IMR-90 (cell line): ENCODE measurements at regions not wholly inside any gene's neighbourhood (a gene's known extent, or its start where the extent isn't known, plus 50 kb on each side); places are given as distances from the start of the nearest gene placed in this dataset.

Experiments used
- ATAC-seq: fragments of 200-7000 bp; cut with Tn5 transposase; 2 replicates; pipeline ENCODE4 v1.9.1; 2020; ENCODE audit warnings: low read depth, mild to moderate bottlenecking, moderate library complexity
- BruUV-seq: library from RNA; stranded (reverse); fragments of 400-500 nt; replicated peaks from 2 replicates; lab custom pipeline; 2021; lab: Mats Ljungman, UMichigan
- CTCF ChIA-PET: fragments of 300-600 bp; formaldehyde crosslinking; extraction: SDS; loops from one replicate; lab custom pipeline; 2021; ENCODE audit warnings: antibody characterized with exemption; lab: Yijun Ruan, JAX
- POLR2A ChIA-PET: fragments of 300-600 bp; sonication (Branson Sonifier 250); formaldehyde crosslinking; loops from one replicate; lab custom pipeline; 2022; ENCODE audit warnings: antibody characterized with exemption; ENCODE audit not compliant: unreplicated experiment; lab: Charles Lee
- DNase-seq: peaks from one replicate; pipeline ENCODE4 v3.0.0; 2013
- H2AFZ ChIP-seq: replicated peaks from 2 replicates; pipeline ENCODE3; 2013; ENCODE audit warnings: low read length, mild to moderate bottlenecking; ENCODE audit not compliant: poor library complexity
- H2AK5ac ChIP-seq: 2 replicates; pipeline ENCODE4 v1.6.1; 2013; ENCODE audit warnings: low read depth, low read length, inconsistent platforms
- H2AK9ac ChIP-seq: replicated peaks from 2 replicates; pipeline ENCODE3; 2013; ENCODE audit warnings: mild to moderate bottlenecking, low read depth, low read length, moderate library complexity; ENCODE audit not compliant: poor library complexity
- H2BK120ac ChIP-seq: 2 replicates; pipeline ENCODE4 v1.6.1; 2013; ENCODE audit warnings: low read depth, low read length, inconsistent platforms
- H2BK15ac ChIP-seq: 3 replicates; pipeline ENCODE4 v1.6.1; 2013; ENCODE audit warnings: low read depth, low read length, inconsistent platforms
- H2BK20ac ChIP-seq: 2 replicates; pipeline ENCODE4 v1.6.1; 2013; ENCODE audit warnings: low read depth, mild to moderate bottlenecking, inconsistent platforms, low read length, moderate library complexity
- H2BK5ac ChIP-seq: 2 replicates; pipeline ENCODE4 v1.6.1; 2013; ENCODE audit warnings: mild to moderate bottlenecking, low read depth, low read length, inconsistent platforms; ENCODE audit not compliant: poor library complexity, severe bottlenecking
- H3K14ac ChIP-seq: replicated peaks from 2 replicates; pipeline ENCODE4 v1.6.1; 2013; ENCODE audit warnings: low read depth, low read length, inconsistent platforms
- H3K18ac ChIP-seq: 2 replicates; pipeline ENCODE4 v1.6.1; 2013; ENCODE audit warnings: low read depth, low read length, control low read depth
- H3K23ac ChIP-seq: 2 replicates; pipeline ENCODE4 v1.6.1; 2013; ENCODE audit warnings: low read depth, low read length, inconsistent platforms
- H3K27ac ChIP-seq: 2 replicates; pipeline ENCODE4 v1.5.1; 2013; ENCODE audit warnings: mild to moderate bottlenecking, control low read depth, low read length; ENCODE audit not compliant: insufficient read depth
- H3K27me3 ChIP-seq: 2 replicates; pipeline ENCODE4 v1.6.1; 2013; ENCODE audit warnings: low read length; ENCODE audit not compliant: control insufficient read depth, insufficient read depth
- H3K36me3 ChIP-seq: 2 replicates; pipeline ENCODE4 v1.6.1; 2013; ENCODE audit warnings: low read length, mixed read lengths; ENCODE audit not compliant: control insufficient read depth, insufficient read depth
- H3K4ac ChIP-seq: 2 replicates; pipeline ENCODE4 v1.6.1; 2013; ENCODE audit warnings: low read depth, low read length, inconsistent platforms
- H3K4me1 ChIP-seq: 2 replicates; pipeline ENCODE4 v1.6.1; 2013; ENCODE audit warnings: low read length, mixed read lengths; ENCODE audit not compliant: control insufficient read depth, insufficient read depth
- H3K4me2 ChIP-seq: 2 replicates; pipeline ENCODE4 v1.6.1; 2013; ENCODE audit warnings: low read depth, mild to moderate bottlenecking, control low read depth, low read length, moderate library complexity
- H3K4me3 ChIP-seq: 2 replicates; pipeline ENCODE4 v1.5.1; 2013; ENCODE audit warnings: low read depth, mild to moderate bottlenecking, control low read depth, low read length, moderate library complexity; ENCODE audit not compliant: insufficient read depth
- H3K56ac ChIP-seq: 2 replicates; pipeline ENCODE4 v1.6.1; 2013; ENCODE audit warnings: low read length, inconsistent platforms; ENCODE audit not compliant: insufficient read depth; ENCODE audit errors: extremely low read depth
- H3K79me1 ChIP-seq, 2 experiments: 2 replicates each; pipeline ENCODE4 v1.6.1; 2013; ENCODE audit warnings: low read length in 2 of 2, inconsistent platforms in 1 of 2, low read depth in 1 of 2
- H3K9ac ChIP-seq: 2 replicates; pipeline ENCODE4 v1.6.1; 2013; ENCODE audit warnings: low read depth, low read length, control low read depth
- H3K9me1 ChIP-seq: 2 replicates; pipeline ENCODE4 v1.6.1; 2013; ENCODE audit warnings: low read length, inconsistent platforms; ENCODE audit not compliant: insufficient read depth
- H3K9me3 ChIP-seq: 2 replicates; pipeline ENCODE4 v1.6.1; 2013; ENCODE audit warnings: low read length; ENCODE audit not compliant: control insufficient read depth, insufficient read depth
- H4K20me1 ChIP-seq: 2 replicates; pipeline ENCODE4 v1.6.1; 2013; ENCODE audit warnings: low read length, inconsistent platforms; ENCODE audit not compliant: insufficient read depth
- H4K5ac ChIP-seq: 2 replicates; pipeline ENCODE4 v1.6.1; 2013; ENCODE audit warnings: mild to moderate bottlenecking, low read depth, low read length, control low read depth
- H4K8ac ChIP-seq, 2 experiments: 2 replicates each; pipeline ENCODE4 v1.6.1; 2013; ENCODE audit warnings: low read depth in 2 of 2, low read length in 2 of 2, control low read depth in 1 of 2, inconsistent platforms in 1 of 2
- H4K91ac ChIP-seq: 2 replicates; pipeline ENCODE4 v1.6.1; 2013; ENCODE audit warnings: low read depth, low read length, inconsistent platforms; ENCODE audit not compliant: insufficient read depth
- BHLHE40 ChIP-seq: fragments of 150-350 bp; IDR thresholded peaks from 2 replicates; pipeline ENCODE4 v1.6.1; 2016; ENCODE audit warnings: mild to moderate bottlenecking, low read depth, low read length
- CHD1 ChIP-seq: IDR thresholded peaks from 2 replicates; pipeline ENCODE4 v1.6.1; 2012; ENCODE audit warnings: low read depth, low read length, improper control_type of control experiment
- MAFK ChIP-seq: IDR thresholded peaks from 2 replicates; pipeline ENCODE4 v1.6.1; 2012; ENCODE audit warnings: low read depth, low read length, improper control_type of control experiment
- NFE2L2 ChIP-seq: fragments of 150-350 bp; IDR thresholded peaks from 2 replicates; pipeline ENCODE4 v1.6.1; 2016; ENCODE audit warnings: low read depth, mild to moderate bottlenecking, low read length
- POLR2A ChIP-seq: IDR thresholded peaks from 2 replicates; pipeline ENCODE4 v1.6.1; 2012; ENCODE audit warnings: mild to moderate bottlenecking, low read depth, low read length
- RCOR1 ChIP-seq: IDR thresholded peaks from 2 replicates; pipeline ENCODE4 v1.6.1; 2012; ENCODE audit warnings: mild to moderate bottlenecking, low read length, improper control_type of control experiment; ENCODE audit not compliant: insufficient replicate concordance
- WGBS, 2 experiments: methylation state at CpG; one replicate each; pipeline versions ENCODE4 v1.1.5 to v1.1.7; 2013; ENCODE audit warnings: missing lambda C conversion rate in 2 of 2; ENCODE audit not compliant: insufficient read length in 1 of 2; ENCODE audit errors: extremely low coverage in 2 of 2; 5-methylcytosine and 5-hydroxymethylcytosine counted together
- dilution Hi-C: fragments of 300-500 bp; cut with HindIII; formaldehyde crosslinking; loops from one replicate; pipeline ENCODE4 v1.14.3; 2018; ENCODE audit warnings: low sequenced_read_pairs; ENCODE audit not compliant: unreplicated experiment
- in situ Hi-C: fragments of 300-500 bp; cut with MboI; formaldehyde crosslinking; loops from 3 replicates; pipeline ENCODE4 v1.14.3; 2019; ENCODE audit warnings: low sequenced_read_pairs, inconsistent platforms, mixed read lengths
- intact Hi-C: fragments of 100-400 bp; cut with micrococcal nuclease; formaldehyde crosslinking; loops from 2 replicates; pipeline ENCODE4 v1.10.0; 2022

GRCh38 chr7:32378988-32379387 lies 111.2 kb downstream of the LSM5 start:
- Histone ChIP-seq H2AFZ (no peak overlapping the region), H2BK5ac (no peak overlapping the region), H3K18ac (no peak overlapping the region), H3K14ac (no peak overlapping the region), H2BK20ac (no peak overlapping the region), H3K4me2 (no peak overlapping the region), H3K27ac (no peak overlapping the region), H4K8ac (no peak overlapping the region), H4K20me1 (no peaks in the 10 kb centered on the region), H3K9me1 (no peaks in the 10 kb centered on the region), H3K4ac (no peak overlapping the region), H3K79me1 (no peaks in the 10 kb centered on the region), H3K23ac (no peak overlapping the region), H3K9ac (no peak overlapping the region), H3K9me3 (no peaks in the 10 kb centered on the region; the same call in 1 of the 2 replicates), H2BK120ac (no peak overlapping the region), H3K56ac (no peak overlapping the region), H2BK15ac (no peak overlapping the region), H2AK5ac (no peak overlapping the region), H4K5ac (no peak overlapping the region), H3K27me3 (no peaks in the 10 kb centered on the region), H3K4me3 (no peak overlapping the region), H3K36me3 (no peaks in the 10 kb centered on the region), H3K4me1 (no peaks in the 10 kb centered on the region), H4K91ac (no peak overlapping the region), H2AK9ac (no peak overlapping the region)
- CTCF ChIA-PET: no interaction called here
- no TSS peak for BruUV-seq
- in situ Hi-C loops (no loop called here), dilution Hi-C loops (no loop called here), intact Hi-C loops (no loop called here)
- no CpG with 5 or more reads among the region's 2 CpGs for WGBS, 2 experiments
- POLR2A ChIA-PET: no interaction called here
- no peak for TF ChIP-seq MAFK
- no peak for TF ChIP-seq POLR2A
- no peak for TF ChIP-seq BHLHE40
- TF ChIP-seq CHD1: no peak
- no peak for TF ChIP-seq RCOR1
- TF ChIP-seq NFE2L2: no peak
- ATAC-seq: no peak
- no peak for DNase-seq
